GM21825 (cell line): ENCODE measurements at regions not wholly inside any gene's neighbourhood (a gene's known extent, or its start where the extent isn't known, plus 50 kb on each side); places are given as distances from the start of the nearest gene placed in this dataset.
"Not testable (repeated sequence)": the region's sequence is repeated elsewhere in the genome, so short reads cannot be mapped to it uniquely, and the experiment has no call there.

Source experiments
- ATAC-seq: cut with Tn5 transposase; IDR thresholded peaks from one replicate; pipeline ENCODE4 v1.9.1; 2021; ENCODE audit warnings: mild to moderate bottlenecking, moderate library complexity; ENCODE audit not compliant: unreplicated experiment

DNA sequence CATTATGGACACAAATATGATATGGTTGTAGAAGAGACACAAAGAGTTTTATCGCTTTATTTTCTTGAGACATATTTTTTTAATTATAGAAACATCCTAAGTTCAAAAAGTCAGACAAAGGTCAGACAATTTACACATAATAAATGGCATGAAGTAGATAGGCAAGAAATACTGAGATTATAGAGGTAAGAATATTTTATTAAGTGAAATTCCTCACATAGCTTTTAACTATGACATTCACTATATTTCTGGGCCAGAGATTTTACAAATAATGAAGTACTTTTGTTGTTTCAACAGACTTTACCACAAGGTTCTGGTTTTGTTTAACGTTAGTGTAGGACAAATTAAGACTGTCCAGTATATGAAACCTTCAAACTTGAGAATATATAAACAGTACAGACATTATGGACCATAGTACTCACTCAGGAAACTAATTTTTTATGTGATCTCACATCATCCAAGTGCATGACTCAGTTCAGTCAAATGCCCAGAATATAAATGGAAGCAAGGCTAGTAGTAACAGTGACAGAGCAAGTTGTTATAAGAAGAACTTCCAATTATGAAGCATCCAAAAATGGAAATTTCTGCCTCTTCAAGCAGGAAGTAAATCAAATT, 394.8 kb downstream of the KCNJ2 start:
- no peak for ATAC-seq

DNA sequence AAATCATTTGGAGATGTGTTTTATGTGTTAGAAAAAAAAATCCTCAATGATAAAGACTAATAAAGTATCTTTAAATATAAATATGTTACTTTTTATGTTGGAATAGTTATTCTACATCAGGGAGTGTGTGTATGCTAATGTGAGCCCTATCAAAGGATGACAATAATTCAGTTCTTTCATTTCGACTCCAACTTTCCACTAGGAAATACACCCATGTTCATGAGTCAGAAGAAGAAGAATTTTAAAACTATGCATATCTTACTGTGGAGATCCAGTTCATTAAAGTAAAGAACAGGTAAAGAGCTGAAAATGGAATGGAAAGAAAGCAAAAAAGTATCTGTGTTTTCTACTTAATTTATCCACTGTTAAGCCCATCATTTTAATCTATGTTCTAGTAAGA, 399.8 kb downstream of the KCNJ2 start:
- no peak for ATAC-seq

DNA sequence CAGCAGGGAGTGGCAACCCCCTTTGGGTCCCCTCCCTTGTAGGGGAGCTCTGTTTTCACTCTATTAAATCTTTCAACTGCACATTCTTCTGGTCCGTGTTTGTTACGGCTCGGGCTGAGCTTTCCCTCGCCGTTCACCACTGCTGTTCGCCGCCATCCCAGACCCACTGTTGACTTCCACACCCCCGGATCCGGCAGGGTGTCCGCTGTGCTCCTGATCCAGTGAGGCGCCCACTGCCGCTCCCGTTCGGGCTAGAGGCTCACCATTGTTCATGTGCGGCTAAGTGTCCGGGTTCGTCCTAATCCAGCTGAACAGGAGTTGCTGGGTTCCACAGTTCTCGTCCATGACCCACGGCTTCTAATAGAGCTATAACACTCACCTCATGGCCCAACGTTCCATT, 408.1 kb downstream of the KCNJ2 start:
- no peak for ATAC-seq

DNA sequence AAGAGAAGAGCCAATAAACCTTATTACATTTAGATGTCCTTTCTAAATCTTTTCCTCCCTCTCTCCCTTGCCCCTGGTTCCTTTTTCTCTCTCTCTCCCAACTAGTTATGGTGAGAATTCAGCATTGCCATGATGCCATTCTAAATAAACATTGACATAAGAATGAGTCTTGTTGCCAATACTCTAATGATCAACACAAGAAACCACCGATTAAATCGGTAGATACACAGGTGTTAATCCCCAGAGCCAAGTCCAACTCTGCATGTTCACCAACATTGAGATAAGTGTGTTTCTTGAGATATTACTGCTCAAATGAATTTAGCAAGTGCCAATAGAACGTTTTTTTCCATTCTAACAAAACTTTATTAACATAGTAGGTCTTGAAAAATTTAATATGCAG, 412.1 kb downstream of the KCNJ2 start:
- ATAC-seq = no peak

DNA sequence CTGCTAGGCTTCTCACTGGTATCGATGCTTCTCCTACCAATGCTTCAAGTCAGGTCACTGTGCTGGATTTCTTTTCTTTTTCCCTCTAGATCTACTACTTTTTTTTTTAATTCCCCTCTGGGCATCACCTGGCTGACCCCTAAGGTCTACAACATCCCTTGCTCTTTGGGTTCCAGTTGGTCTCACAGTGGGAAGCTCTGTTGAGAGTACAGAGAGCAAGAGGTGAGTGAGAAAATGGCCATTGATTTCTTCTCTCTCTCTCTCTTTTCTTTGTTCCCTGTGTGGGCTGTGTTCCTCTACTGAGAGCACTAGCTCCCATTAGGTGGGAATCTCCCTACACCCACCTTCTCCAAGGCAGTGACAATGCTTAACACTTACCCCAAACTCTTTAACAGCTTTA, 413.4 kb downstream of the KCNJ2 start:
- ATAC-seq = no peak

DNA sequence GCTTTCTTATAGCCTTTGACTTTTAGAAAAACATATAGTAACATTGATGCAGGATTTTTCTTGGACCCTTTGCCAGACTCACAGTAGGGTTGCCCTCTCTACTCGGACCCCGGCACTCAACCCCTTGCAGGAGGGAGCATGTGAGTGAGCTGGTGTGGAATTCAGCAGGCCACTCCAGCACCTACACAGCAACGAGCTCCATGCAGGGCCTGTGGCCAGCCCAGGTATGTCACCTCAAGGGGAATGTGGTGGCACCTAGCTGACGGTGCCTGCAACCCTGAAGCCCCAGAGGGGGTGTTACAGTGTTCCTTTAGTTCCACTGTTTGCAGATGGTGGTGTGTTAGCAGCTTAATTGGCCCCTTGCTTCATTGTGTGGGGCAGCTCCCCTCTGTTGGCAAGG, 414.9 kb downstream of the KCNJ2 start:
- no peak for ATAC-seq

DNA sequence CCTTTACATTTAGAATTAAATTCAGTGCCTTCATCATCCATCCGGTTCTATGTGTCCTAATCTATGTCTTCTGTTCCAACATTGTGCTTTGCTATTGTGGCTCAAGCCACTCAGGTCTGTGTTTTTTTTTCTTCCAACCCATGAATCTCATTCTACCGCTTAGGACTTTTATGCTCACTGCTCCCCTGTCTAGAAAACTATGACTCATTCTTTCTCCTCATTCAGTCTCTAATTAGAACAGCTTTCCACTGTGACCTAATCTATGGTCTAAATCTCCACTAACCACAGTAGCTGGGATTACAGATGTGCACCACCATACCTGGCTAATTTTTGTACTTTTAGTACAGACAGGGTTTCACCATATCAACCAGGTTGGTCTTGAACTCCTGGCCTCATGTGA, 418.7 kb downstream of the KCNJ2 start:
- no peak for ATAC-seq

DNA sequence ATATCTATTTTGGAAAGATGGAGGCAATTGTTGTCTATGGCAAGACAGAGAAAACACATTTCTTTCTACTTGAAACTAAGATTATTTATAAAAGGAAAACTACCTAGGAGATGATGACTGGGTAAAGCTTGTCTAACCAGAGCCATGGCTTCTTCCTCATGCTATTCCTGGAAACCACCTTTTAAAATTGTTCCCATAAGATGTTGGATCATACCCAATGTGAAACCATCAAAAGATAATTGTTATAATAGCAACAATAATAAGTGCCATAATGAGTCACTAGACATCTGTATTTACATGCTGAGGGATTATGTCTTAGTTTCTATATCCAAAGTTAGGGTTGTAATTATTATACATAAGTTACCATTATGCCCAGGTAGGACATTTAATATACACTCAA, 428.4 kb downstream of the KCNJ2 start:
- ATAC-seq = no peak

DNA sequence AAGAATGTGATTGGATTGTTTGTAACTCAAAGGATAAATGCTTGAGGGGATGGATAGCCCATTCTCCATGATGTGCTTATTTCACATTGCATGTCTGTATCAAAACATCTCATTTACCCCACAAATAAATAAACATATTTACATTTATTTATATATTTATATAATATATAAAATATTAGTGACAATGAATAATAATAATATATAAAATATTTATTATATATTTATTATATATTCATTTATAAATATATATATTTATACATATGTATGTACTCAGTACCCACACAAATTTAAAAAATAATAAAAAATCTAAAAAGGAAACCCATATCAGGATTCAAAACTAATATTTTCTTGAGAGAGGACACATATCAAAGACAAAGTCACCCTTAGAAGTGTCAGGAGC, 429.9 kb downstream of the KCNJ2 start:
- no peak for ATAC-seq

DNA sequence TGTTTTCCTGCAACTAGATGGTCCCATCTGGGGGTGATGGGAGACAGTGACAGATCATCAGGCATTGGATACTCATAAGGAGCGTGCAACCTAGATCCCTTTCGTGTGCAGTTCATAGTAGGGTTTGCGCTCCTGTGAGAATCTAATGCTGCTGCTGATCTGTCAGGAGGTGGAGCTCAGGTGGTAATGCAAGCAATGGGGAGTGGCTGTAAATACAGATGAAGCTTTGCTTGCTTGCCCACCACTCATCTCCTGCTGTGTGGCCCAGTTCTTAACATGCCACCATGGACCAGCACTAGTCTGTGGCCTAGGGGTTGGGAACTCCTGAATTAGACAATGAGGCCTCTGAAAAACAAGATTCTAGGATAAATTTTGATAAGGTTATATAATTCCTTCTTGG, 430.6 kb downstream of the KCNJ2 start:
- ATAC-seq = not testable (repeated sequence)

DNA sequence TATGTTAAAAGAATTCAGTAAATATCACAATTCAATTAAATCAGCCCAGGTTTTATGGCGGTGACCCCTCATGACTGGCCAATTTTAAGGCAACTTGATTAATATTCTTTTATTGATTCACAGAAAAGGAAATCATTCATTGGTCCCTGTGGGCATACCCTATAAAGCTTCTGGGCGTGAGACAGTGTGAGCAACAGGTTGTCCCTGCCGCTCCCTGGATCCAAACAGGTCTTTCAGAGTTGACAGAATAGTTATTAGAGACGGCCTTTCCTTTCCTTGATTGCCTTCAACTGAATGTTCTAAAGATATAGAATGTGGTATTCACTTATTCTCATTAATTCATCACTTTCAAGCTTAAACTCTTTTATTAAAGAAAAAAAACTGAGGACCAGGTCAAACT, 433.9 kb downstream of the KCNJ2 start:
- ATAC-seq = no peak

DNA sequence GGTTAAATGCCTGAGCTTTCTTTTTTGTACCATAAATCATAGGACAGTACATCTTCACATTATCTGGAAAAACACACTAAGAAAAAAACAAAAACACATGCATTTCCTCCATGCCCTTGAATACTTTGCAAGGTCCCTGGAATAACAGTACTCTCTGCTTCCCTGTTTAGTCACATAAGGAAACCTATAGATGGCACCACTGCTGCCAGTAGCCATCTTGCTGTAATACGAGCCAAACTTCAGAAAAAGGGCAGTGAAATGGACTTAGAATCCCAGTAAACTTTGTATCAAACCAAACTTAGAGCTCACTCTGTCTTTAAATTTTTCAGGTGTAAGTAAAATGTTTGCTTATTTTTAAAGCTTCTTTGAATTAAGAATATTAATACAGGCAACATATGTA, 435.5 kb downstream of the KCNJ2 start:
- ATAC-seq = no peak

DNA sequence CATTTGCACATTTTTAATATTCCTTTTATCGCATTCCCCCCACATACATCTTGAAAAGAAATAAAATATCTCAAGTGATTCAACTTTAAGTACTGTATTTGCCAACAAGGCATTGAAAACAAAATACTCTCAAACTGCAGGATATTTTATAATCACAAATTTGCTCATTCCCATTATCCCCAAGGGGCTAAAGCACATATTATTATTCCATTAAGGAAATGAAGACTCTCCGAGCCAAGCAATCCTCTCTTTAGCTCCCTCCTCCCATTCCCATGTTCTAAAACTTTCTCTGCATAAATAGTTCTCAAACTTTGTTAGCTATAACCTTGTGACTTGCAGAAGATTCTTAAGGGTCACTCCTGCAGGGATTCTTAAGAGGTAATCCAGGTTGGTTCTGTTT, 436.8 kb downstream of the KCNJ2 start:
- no peak for ATAC-seq

DNA sequence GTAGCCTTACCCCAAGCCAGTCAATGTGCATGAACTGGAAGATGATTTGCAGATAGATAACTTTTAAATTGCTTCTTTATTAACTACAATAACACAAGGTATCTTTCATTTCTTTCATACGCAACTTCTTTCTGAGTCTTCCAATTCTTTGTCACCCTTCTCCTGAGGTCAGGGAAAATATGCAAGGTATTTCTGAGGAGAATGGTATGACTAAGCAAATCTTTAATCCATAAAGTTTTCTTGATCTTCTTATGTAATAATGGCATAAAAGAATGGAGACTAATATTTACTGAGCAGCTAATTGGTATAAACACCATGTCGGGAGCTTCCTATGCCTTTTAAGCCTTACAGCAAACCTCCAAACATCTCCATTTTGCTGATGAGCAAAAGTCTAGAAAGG, 438.9 kb downstream of the KCNJ2 start:
- no peak for ATAC-seq

DNA sequence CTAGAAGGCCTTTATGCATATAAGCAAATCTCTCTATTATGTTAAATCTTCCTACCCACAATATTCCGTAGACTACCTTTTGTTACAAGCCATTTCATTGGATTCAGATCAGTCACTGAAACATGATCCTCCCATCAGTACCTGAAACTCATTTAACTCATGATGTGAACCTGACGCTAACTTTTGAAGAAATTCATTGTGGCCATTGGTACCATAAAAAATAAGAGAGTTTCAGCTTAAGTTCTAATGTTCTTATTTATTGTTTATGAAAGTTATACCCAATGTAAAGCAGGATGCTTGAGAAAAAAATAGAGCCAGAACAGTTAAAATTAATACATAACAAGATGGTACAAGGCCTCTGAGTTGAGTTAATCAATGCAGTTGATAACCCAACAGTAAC, 439.6 kb downstream of the KCNJ2 start:
- ATAC-seq = no peak

DNA sequence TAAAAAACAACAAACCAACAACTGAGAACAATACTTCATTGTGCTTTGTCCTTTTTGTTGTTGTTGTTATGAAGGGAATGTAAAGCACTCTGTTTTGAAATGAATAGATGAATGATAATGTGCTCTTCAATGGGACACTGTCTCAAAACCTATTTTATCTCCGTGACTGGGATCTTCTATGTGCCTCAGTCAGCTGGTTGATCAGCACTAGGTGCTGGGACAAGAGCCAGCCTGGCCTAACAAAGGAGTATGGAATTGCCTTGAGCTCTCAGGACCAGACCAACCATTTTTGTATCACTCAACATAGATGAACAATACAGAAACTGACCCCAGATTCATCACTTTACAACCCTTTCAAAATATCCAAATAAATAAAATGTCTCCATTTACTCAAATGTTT, 440.2 kb downstream of the KCNJ2 start:
- no peak for ATAC-seq

DNA sequence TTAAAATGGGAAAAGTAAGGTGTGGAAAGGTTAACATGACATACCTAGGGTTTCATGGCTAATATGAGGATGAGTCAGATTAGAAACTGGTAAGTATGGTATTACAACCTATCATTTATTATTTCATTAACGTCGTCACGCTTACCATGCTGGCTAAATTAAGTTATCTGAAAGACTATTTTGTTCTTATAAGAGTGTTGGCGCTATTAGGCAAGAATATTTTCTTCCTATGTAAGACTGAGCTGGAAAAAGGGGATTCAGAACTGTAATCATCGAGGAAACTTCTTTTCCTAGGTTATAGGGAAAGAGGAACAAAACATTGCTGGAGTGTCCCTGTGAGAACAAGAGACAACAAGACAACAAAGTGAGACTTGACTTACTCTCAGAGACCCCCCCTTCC, 440.8 kb downstream of the KCNJ2 start:
- no peak for ATAC-seq

DNA sequence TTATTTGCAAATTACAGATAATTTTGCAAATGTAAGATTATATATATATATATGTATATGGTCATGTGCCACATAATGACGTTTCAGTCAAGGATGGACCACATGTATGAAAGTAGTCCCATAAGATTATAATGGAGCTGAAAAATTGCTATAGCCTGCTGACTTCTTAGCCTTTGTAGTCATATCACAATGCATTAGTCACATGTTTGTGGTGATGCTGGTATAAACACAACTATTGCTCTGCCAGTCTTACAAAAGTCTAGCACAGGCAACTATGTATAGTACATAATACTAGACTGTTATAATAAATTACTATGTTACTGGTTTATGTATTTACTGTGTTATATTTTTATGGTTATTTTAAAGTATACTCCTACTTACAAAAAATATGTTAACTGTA, 444.3 kb downstream of the KCNJ2 start:
- ATAC-seq = no peak

DNA sequence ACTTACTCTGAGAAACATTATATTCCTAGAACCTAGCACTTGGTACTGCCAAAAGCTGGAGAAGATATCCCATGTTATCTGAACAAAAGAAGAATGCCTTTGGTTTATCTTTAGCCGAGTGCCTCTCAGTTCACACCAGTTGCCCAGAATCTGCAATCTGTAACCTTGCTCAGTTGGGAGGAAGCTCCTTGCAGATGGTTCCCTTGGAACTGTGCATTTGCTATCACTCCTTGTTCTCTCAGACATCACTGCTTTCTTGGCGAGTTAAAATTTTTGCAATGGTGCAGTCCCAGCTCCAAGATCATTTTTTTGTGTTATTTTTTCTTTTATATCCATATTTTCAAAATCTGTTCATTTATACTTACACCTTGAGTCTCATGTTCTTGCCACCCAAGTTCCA, 446.5 kb downstream of the KCNJ2 start:
- no peak for ATAC-seq

DNA sequence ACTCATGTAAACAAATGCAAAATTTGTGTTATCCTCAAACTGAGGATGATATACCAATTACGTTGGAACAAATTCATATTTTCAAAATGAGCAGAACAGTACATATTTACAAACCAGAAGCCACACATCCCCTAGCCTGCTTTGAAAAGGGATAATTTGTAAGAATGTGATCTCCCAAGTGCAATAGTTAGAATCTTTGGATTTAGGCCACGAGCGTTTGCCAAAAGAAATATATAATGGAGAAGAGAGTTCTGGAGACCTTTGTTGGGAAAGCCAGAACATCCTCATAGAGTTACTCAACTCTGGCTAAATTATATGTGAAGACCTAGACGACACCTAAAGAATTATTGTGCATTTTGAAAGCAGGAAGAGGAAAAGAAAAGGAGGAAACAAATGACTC, 449.3 kb downstream of the KCNJ2 start:
- no peak for ATAC-seq

DNA sequence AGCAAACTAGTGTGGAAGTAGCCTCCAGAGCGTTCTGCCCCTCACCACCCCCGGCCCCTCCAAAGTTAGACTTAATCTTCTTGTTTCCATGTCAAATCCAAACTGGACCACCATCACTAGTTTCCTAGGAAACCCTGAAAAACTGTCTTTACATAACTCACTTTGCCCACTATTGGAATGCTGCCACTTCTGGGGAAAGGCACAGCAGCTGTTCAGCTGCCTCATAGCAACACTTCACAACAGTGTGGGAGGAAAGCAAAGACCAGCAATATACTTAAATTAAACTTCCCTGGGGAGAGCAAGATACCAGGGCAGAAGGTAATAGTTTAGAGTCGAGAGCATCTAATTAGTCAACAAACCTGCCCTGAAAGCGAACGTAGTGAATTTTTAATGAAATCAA, 452.2 kb downstream of the KCNJ2 start:
- no peak for ATAC-seq

DNA sequence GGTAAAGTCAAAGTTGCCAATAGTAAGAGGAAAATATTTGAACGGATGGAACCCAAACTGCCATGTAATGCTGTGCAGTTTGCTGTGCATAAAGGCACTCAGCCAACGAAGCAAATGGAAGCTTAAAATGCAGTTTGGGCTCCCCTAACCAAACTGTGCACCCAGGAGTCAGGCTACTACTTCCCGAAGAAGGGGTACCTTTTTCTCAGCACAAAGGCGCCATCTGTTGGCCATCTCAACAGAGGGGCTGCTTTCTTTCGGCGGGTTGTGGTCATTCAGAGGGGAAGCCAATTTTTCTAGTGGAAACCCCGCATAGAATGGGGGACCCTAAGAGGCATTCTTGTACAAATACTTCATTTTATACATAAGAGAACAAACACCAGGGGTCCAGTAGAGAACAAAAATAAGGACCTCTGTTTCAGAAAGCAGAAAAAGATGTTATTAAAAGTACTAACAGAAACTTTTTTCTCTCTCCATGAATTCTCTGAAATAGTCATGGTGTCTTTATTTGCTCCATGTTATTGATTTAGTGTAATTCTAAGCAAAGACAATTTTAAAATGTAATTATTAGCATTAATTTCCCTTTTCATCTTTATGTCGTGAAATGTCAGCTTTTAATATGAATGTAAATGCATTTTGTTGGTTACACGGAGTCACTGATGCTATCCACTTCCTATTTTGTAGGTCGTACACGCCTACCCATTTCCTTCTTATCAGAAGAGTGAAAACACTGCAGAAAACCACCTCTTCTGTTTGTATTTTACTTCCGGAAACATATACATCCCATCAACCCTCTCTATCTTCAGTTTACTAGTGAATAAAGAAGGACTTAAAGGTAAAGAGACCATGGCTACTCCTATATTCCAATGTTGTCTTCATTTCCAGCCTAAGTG, 453.3 kb downstream of the KCNJ2 start:
- no peak for ATAC-seq

DNA sequence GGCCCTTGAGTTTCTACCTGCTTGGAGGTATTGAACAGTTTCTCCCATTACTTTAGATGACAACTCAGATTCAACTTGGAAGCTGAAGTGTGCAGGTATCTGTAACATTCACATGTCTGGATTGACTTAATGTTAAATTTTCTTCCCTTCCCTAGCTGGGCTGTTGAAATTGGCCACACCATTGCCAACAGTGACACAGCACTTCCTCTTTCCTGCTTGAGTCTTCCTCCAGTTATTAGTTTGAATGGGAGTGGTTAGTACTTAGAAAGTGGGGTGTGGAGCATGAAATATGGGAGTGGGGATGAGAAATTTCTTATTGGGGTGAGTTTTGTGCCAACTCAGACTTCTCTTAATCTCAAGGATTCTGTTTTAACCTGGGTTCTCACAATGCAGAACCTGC, 454.9 kb downstream of the KCNJ2 start:
- ATAC-seq = no peak
